ENCODE measurements at regions not wholly inside any gene's neighbourhood (a gene's known extent, or its start where the extent isn't known, plus 50 kb on each side); places are given as distances from the start of the nearest gene placed in this dataset.

GRCh38 chr11:97028836-97029406 lies 639.1 kb downstream of the JRKL start:
- DNase-seq (ENCODE audit: low read depth, low spot score) (no peak), FAIRE-seq (no peak)
- Histone ChIP-seq H3K27me3 (ENCODE audit: control insufficient read depth in 2 of 2, insufficient read depth in 2 of 2, low read length in 2 of 2) (no peaks in the 10 kb centered on the region), H3K9me1 (replicated peaks; ENCODE audit: control insufficient read depth, extremely low read depth, insufficient read depth, low read length) (no peaks in the 10 kb centered on the region), H3K36me3 (ENCODE audit: control insufficient read depth in 2 of 2, extremely low read depth in 1 of 2, insufficient read depth in 2 of 2, low read length in 2 of 2) (no peaks in the 10 kb centered on the region), H3K4me2 (ENCODE audit: insufficient read depth, low read length) (no peak overlapping the region), H3K9me3 (replicated peaks; ENCODE audit: control insufficient read depth, insufficient read depth, low read length) (peaks cover 2% of the 10 kb centered on the region), H3K27ac (ENCODE audit: insufficient read depth, low read depth, low read length) (no peak overlapping the region), H4K20me1 (replicated peaks; ENCODE audit: control insufficient read depth, extremely low read depth, insufficient read depth, low read length) (no peaks in the 10 kb centered on the region), H3K9ac (replicated peaks; ENCODE audit: extremely low read depth, insufficient read depth, low read length) (no peak overlapping the region), H2AFZ (ENCODE audit: low read depth, low read length) (no peak overlapping the region), H3K4me3 (replicated peaks in 1 of 3; ENCODE audit: insufficient read depth in 1 of 3, low read depth in 1 of 3, low read length in 3 of 3) (no peak overlapping the region), H3K79me2 (ENCODE audit: control insufficient read depth, insufficient read depth, low read length) (no peaks in the 10 kb centered on the region), H3K4me1 (ENCODE audit: control insufficient read depth, extremely low read depth, insufficient read depth, low read length) (no peaks in the 10 kb centered on the region)
- dilution Hi-C loops (cut with MboI; ENCODE audit: extremely low pct_ligation_motif_present, low sequenced_read_pairs): no loop called here
- ChIA-PET POLR2A (no interaction called here), CTCF (no interaction called here)
- TF ChIP-seq GATA2 (IDR thresholded peaks at IDR 0.05; ENCODE audit: insufficient read depth, insufficient read length, low read depth, low read length) (no peak), FOS (IDR thresholded peaks at IDR 0.05; ENCODE audit: borderline replicate concordance, insufficient read depth, low read length) (no peak), EZH2 (IDR thresholded peaks at IDR 0.05; ENCODE audit: borderline replicate concordance, low read depth, low read length, severe bottlenecking) (no peak)
- BruUV-seq (replicated peaks): no TSS peak
- intact Hi-C loops (cut with micrococcal nuclease): no loop called here

GRCh38 chr11:97033178-97033577 lies 643.4 kb downstream of the JRKL start:
- Histone ChIP-seq H3K4me3 (replicated peaks in 1 of 3; ENCODE audit: insufficient read depth in 1 of 3, low read depth in 1 of 3, low read length in 3 of 3) (no peak overlapping the region), H3K9me3 (replicated peaks; ENCODE audit: control insufficient read depth, insufficient read depth, low read length) (peaks cover 2% of the 10 kb centered on the region), H3K9ac (replicated peaks; ENCODE audit: extremely low read depth, insufficient read depth, low read length) (no peak overlapping the region), H3K79me2 (ENCODE audit: control insufficient read depth, insufficient read depth, low read length) (no peaks in the 10 kb centered on the region), H3K27me3 (ENCODE audit: control insufficient read depth in 2 of 2, insufficient read depth in 2 of 2, low read length in 2 of 2) (no peaks in the 10 kb centered on the region), H4K20me1 (replicated peaks; ENCODE audit: control insufficient read depth, extremely low read depth, insufficient read depth, low read length) (no peaks in the 10 kb centered on the region), H3K4me2 (ENCODE audit: insufficient read depth, low read length) (no peak overlapping the region), H3K27ac (ENCODE audit: insufficient read depth, low read depth, low read length) (no peak overlapping the region), H2AFZ (ENCODE audit: low read depth, low read length) (no peak overlapping the region), H3K36me3 (ENCODE audit: control insufficient read depth in 2 of 2, extremely low read depth in 1 of 2, insufficient read depth in 2 of 2, low read length in 2 of 2) (no peaks in the 10 kb centered on the region), H3K9me1 (replicated peaks; ENCODE audit: control insufficient read depth, extremely low read depth, insufficient read depth, low read length) (no peaks in the 10 kb centered on the region), H3K4me1 (ENCODE audit: control insufficient read depth, extremely low read depth, insufficient read depth, low read length) (no peaks in the 10 kb centered on the region)
- intact Hi-C loops (cut with micrococcal nuclease): no loop called here
- dilution Hi-C loops (cut with MboI; ENCODE audit: extremely low pct_ligation_motif_present, low sequenced_read_pairs): no loop called here
- no TSS peak for BruUV-seq (replicated peaks)
- FAIRE-seq (no peak), DNase-seq (ENCODE audit: low read depth, low spot score) (no peak)
- ChIA-PET CTCF (interaction anchor here (0.5 kb wide), 1 partner anchor 461 kb away, joined by 4 read pairs; no protein-coding TSS in a partner anchor), POLR2A (no interaction called here)
- TF ChIP-seq MYC (IDR thresholded peaks at IDR 0.05; ENCODE audit: low read depth, low read length): no peak
- TF ChIP-seq JUN (IDR thresholded peaks at IDR 0.05; ENCODE audit: borderline replicate concordance, insufficient read depth, insufficient read length, low read depth): no peak
- no peak for TF ChIP-seq GATA2 (IDR thresholded peaks at IDR 0.05; ENCODE audit: insufficient read depth, insufficient read length, low read depth, low read length)
- TF ChIP-seq, protein P1, sequence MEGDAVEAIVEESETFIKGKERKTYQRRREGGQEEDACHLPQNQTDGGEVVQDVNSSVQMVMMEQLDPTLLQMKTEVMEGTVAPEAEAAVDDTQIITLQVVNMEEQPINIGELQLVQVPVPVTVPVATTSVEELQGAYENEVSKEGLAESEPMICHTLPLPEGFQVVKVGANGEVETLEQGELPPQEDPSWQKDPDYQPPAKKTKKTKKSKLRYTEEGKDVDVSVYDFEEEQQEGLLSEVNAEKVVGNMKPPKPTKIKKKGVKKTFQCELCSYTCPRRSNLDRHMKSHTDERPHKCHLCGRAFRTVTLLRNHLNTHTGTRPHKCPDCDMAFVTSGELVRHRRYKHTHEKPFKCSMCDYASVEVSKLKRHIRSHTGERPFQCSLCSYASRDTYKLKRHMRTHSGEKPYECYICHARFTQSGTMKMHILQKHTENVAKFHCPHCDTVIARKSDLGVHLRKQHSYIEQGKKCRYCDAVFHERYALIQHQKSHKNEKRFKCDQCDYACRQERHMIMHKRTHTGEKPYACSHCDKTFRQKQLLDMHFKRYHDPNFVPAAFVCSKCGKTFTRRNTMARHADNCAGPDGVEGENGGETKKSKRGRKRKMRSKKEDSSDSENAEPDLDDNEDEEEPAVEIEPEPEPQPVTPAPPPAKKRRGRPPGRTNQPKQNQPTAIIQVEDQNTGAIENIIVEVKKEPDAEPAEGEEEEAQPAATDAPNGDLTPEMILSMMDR (IDR thresholded peaks at IDR 0.05; ENCODE audit: extremely low read depth in 1 of 2, insufficient read depth in 1 of 2, low read depth in 1 of 2, low read length in 2 of 2): no peak
- TF ChIP-seq FOS (IDR thresholded peaks at IDR 0.05; ENCODE audit: borderline replicate concordance, insufficient read depth, low read length): no peak
- TF ChIP-seq POLR2AphosphoS5 (IDR thresholded peaks at IDR 0.05; ENCODE audit: insufficient read depth, low read depth, low read length): no peak
- no peak for TF ChIP-seq EZH2 (IDR thresholded peaks at IDR 0.05; ENCODE audit: borderline replicate concordance, low read depth, low read length, severe bottlenecking)
- no peak for TF ChIP-seq MAX (IDR thresholded peaks at IDR 0.05; ENCODE audit: insufficient read depth, insufficient read length)
- no peak for TF ChIP-seq POLR2A (IDR thresholded peaks at IDR 0.05; ENCODE audit: low read depth, low read length)

All from endothelial cell of umbilical vein (primary cell).